Calu3 (cell line): ENCODE measurements at regions not wholly inside any gene's neighbourhood (a gene's known extent, or its start where the extent isn't known, plus 50 kb on each side); places are given as distances from the start of the nearest gene placed in this dataset.
"Not testable (repeated sequence)": the region's sequence is repeated elsewhere in the genome, so short reads cannot be mapped to it uniquely, and the experiment has no call there.

Experiments
- BruUV-seq: library from RNA; stranded (reverse); fragments of 400-500 nt; replicated peaks from 2 replicates; lab custom pipeline; 2021; lab: Mats Ljungman, UMichigan
- CTCF ChIA-PET: fragments of 300-600 bp; sonication (Branson Sonifier 250); formaldehyde crosslinking; loops from one replicate; lab custom pipeline; 2022; ENCODE audit warnings: antibody characterized with exemption; lab: Charles Lee
- DNase-seq: peaks from one replicate; pipeline ENCODE4 v3.0.0; 2022
- H3K27ac Mint-ChIP-seq: one replicate; pipeline ENCODE4 v1.8.0; 2022; ENCODE audit warnings: mixed read lengths; ENCODE audit not compliant: unreplicated experiment
- H3K27me3 Mint-ChIP-seq: one replicate; pipeline ENCODE4 v1.8.0; 2022; ENCODE audit warnings: mixed read lengths; ENCODE audit not compliant: unreplicated experiment
- H3K36me3 Mint-ChIP-seq: one replicate; pipeline ENCODE4 v1.8.0; 2022; ENCODE audit warnings: mild to moderate bottlenecking, moderate library complexity, mixed read lengths; ENCODE audit not compliant: insufficient read depth, unreplicated experiment
- H3K4me1 Mint-ChIP-seq: one replicate; pipeline ENCODE4 v1.8.0; 2022; ENCODE audit warnings: mild to moderate bottlenecking, low read depth, mixed read lengths; ENCODE audit not compliant: unreplicated experiment
- H3K4me3 Mint-ChIP-seq: one replicate; pipeline ENCODE4 v1.8.0; 2022; ENCODE audit warnings: mild to moderate bottlenecking, low read depth, moderate library complexity, mixed read lengths; ENCODE audit not compliant: unreplicated experiment
- H3K9me3 Mint-ChIP-seq: one replicate; pipeline ENCODE4 v1.8.0; 2022; ENCODE audit warnings: low read depth, mixed read lengths; ENCODE audit not compliant: unreplicated experiment
- intact Hi-C: fragments of 100-400 bp; cut with micrococcal nuclease; formaldehyde crosslinking; loops from one replicate; pipeline ENCODE4 v1.10.0; 2022; ENCODE audit not compliant: unreplicated experiment
- TF ChIP-seq, protein P1 (sequence below): fragments of 200-600 bp; IDR thresholded peaks from one replicate; pipeline ENCODE4 v1.8.0; 2022; ENCODE audit warnings: antibody characterized with exemption; ENCODE audit not compliant: unreplicated experiment

DNA sequence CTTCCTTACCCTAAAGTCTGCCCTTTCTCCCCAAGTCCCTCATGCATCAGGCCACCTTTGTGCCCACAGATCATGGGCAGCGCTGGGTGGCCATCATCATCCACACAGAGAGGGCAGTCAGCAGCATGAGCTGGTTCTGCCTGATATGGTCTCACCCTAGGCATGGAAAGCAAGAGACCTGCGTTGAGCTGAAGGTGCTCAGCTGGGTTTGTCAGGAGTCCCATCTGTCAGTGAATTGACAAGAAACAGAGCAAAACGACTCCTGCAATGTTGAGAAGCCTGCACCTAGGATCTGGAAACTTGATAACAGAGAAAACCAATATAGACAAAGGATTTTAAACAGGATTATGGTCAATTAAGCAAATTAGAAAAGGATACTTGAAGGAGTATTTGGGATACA lies 242.7 kb upstream of the PRSS1 start:
- Mint-ChIP-seq H3K27me3 (peaks cover 37% of the 10 kb centered on the region), H3K4me3 (no peak overlapping the region), H3K27ac (no peak overlapping the region), H3K36me3 (no peaks in the 10 kb centered on the region), H3K9me3 (no peaks in the 10 kb centered on the region), H3K4me1 (peaks cover 28% of the 10 kb centered on the region)
- BruUV-seq = no TSS peak
- TF ChIP-seq, protein P1, sequence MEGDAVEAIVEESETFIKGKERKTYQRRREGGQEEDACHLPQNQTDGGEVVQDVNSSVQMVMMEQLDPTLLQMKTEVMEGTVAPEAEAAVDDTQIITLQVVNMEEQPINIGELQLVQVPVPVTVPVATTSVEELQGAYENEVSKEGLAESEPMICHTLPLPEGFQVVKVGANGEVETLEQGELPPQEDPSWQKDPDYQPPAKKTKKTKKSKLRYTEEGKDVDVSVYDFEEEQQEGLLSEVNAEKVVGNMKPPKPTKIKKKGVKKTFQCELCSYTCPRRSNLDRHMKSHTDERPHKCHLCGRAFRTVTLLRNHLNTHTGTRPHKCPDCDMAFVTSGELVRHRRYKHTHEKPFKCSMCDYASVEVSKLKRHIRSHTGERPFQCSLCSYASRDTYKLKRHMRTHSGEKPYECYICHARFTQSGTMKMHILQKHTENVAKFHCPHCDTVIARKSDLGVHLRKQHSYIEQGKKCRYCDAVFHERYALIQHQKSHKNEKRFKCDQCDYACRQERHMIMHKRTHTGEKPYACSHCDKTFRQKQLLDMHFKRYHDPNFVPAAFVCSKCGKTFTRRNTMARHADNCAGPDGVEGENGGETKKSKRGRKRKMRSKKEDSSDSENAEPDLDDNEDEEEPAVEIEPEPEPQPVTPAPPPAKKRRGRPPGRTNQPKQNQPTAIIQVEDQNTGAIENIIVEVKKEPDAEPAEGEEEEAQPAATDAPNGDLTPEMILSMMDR = no peak
- CTCF ChIA-PET = interaction anchor here (0.7 to 1.6 kb wide), 2 partner anchors 9 to 20 kb away, joined by 3 to 4 read pairs; no protein-coding TSS in a partner anchor
- DNase-seq = no peak
- intact Hi-C loops = no loop called here

DNA sequence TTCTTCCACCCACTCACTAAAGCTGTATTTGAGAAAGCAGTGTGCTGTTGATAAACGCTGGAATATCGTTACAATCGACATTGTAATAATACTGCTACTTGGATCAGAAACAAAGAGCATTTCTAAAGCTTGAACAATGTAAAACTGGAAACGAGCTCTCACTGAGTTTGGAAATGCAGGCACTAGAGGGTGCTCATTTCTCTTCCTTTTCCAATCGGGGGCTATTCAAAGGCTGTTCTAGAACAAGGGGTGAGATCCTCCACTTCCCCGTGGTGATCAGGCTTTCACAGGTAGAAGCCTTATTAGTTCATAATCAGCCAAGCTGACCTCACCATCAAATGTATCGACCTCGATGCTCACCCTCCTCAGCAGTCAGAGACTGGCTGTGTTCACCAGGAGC lies 245.3 kb upstream of the PRSS1 start:
- BruUV-seq, H3K36me3 Mint-ChIP-seq, H3K9me3 Mint-ChIP-seq, H3K4me3 Mint-ChIP-seq, H3K27ac Mint-ChIP-seq, DNase-seq: not testable (repeated sequence)
- H3K27me3 Mint-ChIP-seq = peaks cover 48% of the 10 kb centered on the region
- CTCF ChIA-PET = interaction anchor here (0.6 kb wide), 1 partner anchor 157 kb away, joined by 3 read pairs; no protein-coding TSS in a partner anchor
- H3K4me1 Mint-ChIP-seq = peaks cover 21% of the 10 kb centered on the region
- intact Hi-C loops = loop anchor here (2.0 kb wide), 1 partner anchor 19 kb away; no protein-coding TSS in a partner anchor

DNA sequence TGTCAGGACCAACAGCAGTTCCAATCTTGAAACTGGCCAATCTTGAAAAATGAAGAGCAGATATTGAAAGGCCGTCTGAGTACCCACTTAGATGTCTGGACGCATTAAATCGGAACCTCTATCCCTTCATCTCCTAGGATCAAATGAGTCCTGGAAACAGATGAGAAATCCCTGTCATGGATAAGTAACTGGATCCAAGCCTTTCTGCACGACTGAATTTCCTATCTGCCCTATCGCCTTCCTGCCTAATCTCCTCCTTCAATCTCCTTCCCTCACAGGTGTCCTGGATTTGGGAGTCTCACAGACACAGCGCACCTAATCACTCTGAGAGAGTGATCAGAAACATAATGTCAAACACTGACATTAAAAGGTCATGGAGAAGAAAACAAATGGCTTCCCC lies 245.2 kb upstream of the PRSS58 start:
- peaks cover 56% of the 10 kb centered on the region for H3K27me3 Mint-ChIP-seq
- CTCF ChIA-PET = no interaction called here
- no peak for DNase-seq
- H3K9me3 Mint-ChIP-seq = no peaks in the 10 kb centered on the region
- intact Hi-C loops = loop anchor here (2.0 kb wide), 1 partner anchor 20 kb away; no protein-coding TSS in a partner anchor
- H3K4me3 Mint-ChIP-seq = no peak overlapping the region
- TF ChIP-seq, protein P1 = no peak
- H3K4me1 Mint-ChIP-seq = peaks cover 12% of the 10 kb centered on the region
- no peak overlapping the region for H3K27ac Mint-ChIP-seq
- peaks cover 4% of the 10 kb centered on the region for H3K36me3 Mint-ChIP-seq
- BruUV-seq = no TSS peak

DNA sequence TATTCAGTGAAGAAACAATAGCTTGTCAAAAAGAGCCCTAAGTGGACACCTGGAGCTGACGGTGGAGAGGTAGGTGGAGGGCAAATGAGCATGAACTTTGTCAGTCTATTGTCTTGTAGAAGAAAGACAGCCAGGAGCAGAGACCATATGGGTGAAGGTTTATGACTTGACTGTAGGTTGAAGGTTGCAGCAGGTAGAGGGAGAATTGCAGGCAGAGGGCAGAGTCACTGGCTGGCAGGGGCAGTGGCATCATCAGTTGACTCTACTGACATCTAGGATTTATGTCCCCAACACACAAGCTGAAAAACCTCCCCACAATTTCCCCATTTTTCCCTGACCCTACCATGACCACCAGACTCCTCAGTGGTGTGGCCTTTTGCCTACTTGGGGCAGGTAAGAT lies 243.6 kb upstream of the PRSS58 start:
- H3K27ac Mint-ChIP-seq = no peak overlapping the region
- H3K4me1 Mint-ChIP-seq = peaks cover 13% of the 10 kb centered on the region
- TF ChIP-seq, protein P1 = no peak
- no peak overlapping the region for H3K4me3 Mint-ChIP-seq
- CTCF ChIA-PET = interaction anchor here (1.2 kb wide), 1 partner anchor 15 kb away, joined by 3 read pairs; no protein-coding TSS in a partner anchor
- no TSS peak for BruUV-seq
- no peaks in the 10 kb centered on the region for H3K9me3 Mint-ChIP-seq
- no peak for DNase-seq
- H3K36me3 Mint-ChIP-seq = peaks cover 4% of the 10 kb centered on the region
- H3K27me3 Mint-ChIP-seq = peaks cover 65% of the 10 kb centered on the region
- intact Hi-C loops = no loop called here

DNA sequence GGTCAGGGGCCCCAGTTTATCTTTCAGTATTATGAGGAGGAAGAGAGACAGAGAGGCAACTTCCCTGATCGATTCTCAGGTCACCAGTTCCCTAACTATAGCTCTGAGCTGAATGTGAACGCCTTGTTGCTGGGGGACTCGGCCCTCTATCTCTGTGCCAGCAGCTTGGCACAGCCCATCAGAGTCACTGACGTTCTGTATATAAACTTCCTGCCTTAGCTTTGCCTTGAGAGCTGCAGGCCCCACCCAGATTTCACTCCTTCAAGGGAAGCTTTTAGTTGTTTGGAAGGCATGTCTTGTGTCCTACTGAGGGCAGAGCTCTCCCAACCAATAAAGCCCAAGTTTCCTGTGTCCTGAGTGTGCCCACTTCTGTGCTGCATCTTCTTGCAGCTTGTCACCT lies 242.5 kb upstream of the PRSS58 start:
- BruUV-seq = no TSS peak
- intact Hi-C loops = no loop called here
- Mint-ChIP-seq H3K27ac (no peak overlapping the region), H3K4me1 (peaks cover 17% of the 10 kb centered on the region), H3K36me3 (peaks cover 4% of the 10 kb centered on the region), H3K9me3 (no peaks in the 10 kb centered on the region), H3K27me3 (peaks cover 71% of the 10 kb centered on the region), H3K4me3 (no peak overlapping the region)
- TF ChIP-seq, protein P1 = no peak
- no peak for DNase-seq
- CTCF ChIA-PET = interaction anchor here (1.1 to 1.5 kb wide), 3 partner anchors 8 to 87 kb away, joined by 3 read pairs; no protein-coding TSS in a partner anchor
